Ovary (tissue), 7 donors: ENCODE measurements at regions not wholly inside any gene's neighbourhood (a gene's known extent, or its start where the extent isn't known, plus 50 kb on each side); places are given as distances from the start of the nearest gene placed in this dataset.

Source experiments
- DNase-seq, 5 donors: peaks; one replicate each; pipeline ENCODE4 v3.0.0-alpha.2; 2019 to 2020
- H3K27ac ChIP-seq, 2 donors: fragments of 200-600 bp; one replicate each; pipeline versions ENCODE4 v1.5.1 to v1.8.0; 2019 to 2022
- H3K27me3 ChIP-seq: fragments of 200-600 bp; one replicate; pipeline ENCODE4 v1.8.0; 2022
- H3K36me3 ChIP-seq: fragments of 200-600 bp; sonication (generic); one replicate; pipeline ENCODE4 v1.5.1; 2019
- H3K4me1 ChIP-seq: one replicate; pipeline ENCODE4 v1.8.1; 2013; ENCODE audit warnings: mild to moderate bottlenecking, moderate library complexity; ENCODE audit not compliant: insufficient read depth
- H3K4me3 ChIP-seq: fragments of 200-600 bp; sonication (generic); one replicate; pipeline ENCODE4 v1.5.1; 2017
- H3K9me3 ChIP-seq, 2 donors: fragments of 200-600 bp in 1 of 2; sonication (generic) in 1 of 2; one replicate each; pipeline versions ENCODE4 v1.5.1 to v1.8.1; 2013 to 2019; ENCODE audit warnings: mild to moderate bottlenecking in 1 of 2, moderate library complexity in 1 of 2
- EP300 ChIP-seq: sonication (generic); formaldehyde crosslinking; IDR thresholded peaks from one replicate; pipeline ENCODE4 v1.6.1; 2017; ENCODE audit warnings: antibody characterized with exemption
- POLR2A ChIP-seq: fragments of 450-650 bp; IDR thresholded peaks from one replicate; pipeline ENCODE4 v1.6.1; 2017; ENCODE audit warnings: antibody characterized with exemption, mild to moderate bottlenecking, moderate library complexity
- WGBS, 3 donors: extraction: QIAGEN DNeasy Blood & Tissue Kit in 1 of 3; methylation state at CpG; one replicate each; pipeline versions ENCODE4 v1.1.5 to v1.1.7; 2013 to 2017; 5-methylcytosine and 5-hydroxymethylcytosine counted together
- intact Hi-C, 4 donors: fragments of 100-400 bp; cut with DNase I; formaldehyde crosslinking; loops; one replicate each; pipeline versions ENCODE4 v1.11.0 to v1.15.1; 2022 to 2023
- TF ChIP-seq, protein P1 (sequence below), 3 donors: fragments of 450-650 bp in 2 of 3; fragments of 200-600 bp in 1 of 3; IDR thresholded peaks; one replicate each; pipeline versions ENCODE4 v1.5.1 to v1.8.0; 2016 to 2022; ENCODE audit warnings: antibody characterized with exemption in 3 of 3, mild to moderate bottlenecking in 1 of 3
- donor health status: DM: no; HTN: no; CAD: no; lungs with moderate emphysema.
- donor health status: DM: no; HTN: no; CAD: no.
- donor health status: Bipolar disorder and iron deficiency.
- donor health status: DM: no; HTN: no; CAD: no.
- donor health status: DM: yes; HTN: yes; CAD: no.

DNA sequence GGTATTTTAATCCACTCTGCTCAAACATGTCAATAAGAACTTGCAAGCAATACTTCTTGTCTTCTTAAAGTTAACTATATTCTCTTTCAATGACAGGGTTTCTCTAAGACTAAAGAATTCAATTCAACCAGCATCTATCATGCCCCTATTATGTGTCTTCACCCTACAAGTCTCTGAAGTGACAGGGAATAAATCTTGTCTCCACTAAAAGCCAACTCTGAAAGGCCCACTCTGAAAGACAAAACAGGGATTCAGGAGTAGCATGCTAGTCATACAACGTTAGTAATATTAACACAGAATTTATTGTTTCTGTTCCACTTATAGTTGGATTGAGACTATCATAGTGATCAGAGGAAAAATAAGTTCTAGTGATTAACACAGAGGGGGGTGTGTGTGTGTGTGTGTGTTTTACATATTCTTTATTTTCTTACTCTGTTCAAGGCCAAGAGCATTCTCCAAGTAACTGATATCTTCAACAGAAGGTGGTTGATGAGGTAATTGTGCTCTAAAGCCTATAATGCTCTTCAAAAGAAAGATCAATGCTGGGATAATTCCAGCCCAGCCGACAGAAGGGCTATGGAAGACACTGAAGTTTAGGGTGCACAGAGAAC lies 122.4 kb upstream of the DCLK2 start:
- Histone ChIP-seq H3K27me3 (no peaks in the 10 kb centered on the region), H3K4me3 (no peak overlapping the region), H3K4me1 (no peaks in the 10 kb centered on the region), H3K9me3 (no peaks in the 10 kb centered on the region), H3K36me3 (no peaks in the 10 kb centered on the region), H3K27ac (no peak overlapping the region)
- TF ChIP-seq POLR2A (no peak), EP300 (no peak)
- TF ChIP-seq, protein P1, sequence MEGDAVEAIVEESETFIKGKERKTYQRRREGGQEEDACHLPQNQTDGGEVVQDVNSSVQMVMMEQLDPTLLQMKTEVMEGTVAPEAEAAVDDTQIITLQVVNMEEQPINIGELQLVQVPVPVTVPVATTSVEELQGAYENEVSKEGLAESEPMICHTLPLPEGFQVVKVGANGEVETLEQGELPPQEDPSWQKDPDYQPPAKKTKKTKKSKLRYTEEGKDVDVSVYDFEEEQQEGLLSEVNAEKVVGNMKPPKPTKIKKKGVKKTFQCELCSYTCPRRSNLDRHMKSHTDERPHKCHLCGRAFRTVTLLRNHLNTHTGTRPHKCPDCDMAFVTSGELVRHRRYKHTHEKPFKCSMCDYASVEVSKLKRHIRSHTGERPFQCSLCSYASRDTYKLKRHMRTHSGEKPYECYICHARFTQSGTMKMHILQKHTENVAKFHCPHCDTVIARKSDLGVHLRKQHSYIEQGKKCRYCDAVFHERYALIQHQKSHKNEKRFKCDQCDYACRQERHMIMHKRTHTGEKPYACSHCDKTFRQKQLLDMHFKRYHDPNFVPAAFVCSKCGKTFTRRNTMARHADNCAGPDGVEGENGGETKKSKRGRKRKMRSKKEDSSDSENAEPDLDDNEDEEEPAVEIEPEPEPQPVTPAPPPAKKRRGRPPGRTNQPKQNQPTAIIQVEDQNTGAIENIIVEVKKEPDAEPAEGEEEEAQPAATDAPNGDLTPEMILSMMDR (IDR thresholded peaks at IDR 0.05), result no peak
- WGBS, 3 donors, result 38 to 54% (median 46%) methylated on average over 2 of the region's 2 CpGs
- intact Hi-C loops, result no loop called here
- no peak for DNase-seq

DNA sequence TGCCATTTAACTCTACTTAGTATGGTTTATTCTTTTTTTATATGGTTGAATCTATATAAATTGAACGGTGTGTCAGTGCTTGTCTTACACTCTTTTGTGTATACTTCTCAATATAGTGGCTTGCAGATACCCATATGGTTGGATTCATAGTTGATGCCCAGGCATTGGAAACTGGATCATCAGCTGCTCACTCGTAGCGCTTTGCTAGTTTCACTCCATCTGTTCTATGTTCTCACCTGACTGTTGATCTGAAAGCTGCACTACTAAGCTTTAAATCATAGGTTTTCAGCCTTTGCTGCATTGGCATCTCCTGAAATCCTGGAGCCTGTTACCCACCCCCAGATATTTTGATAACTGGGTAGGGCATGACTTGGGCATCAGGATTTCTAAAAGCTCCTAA lies 121.6 kb upstream of the DCLK2 start:
- TF ChIP-seq, protein P1 (IDR thresholded peaks at IDR 0.05), result no peak
- TF ChIP-seq EP300 (no peak), POLR2A (no peak)
- Histone ChIP-seq H3K27me3 (no peaks in the 10 kb centered on the region), H3K27ac (no peak overlapping the region), H3K36me3 (no peaks in the 10 kb centered on the region), H3K4me3 (no peak overlapping the region), H3K4me1 (no peaks in the 10 kb centered on the region), H3K9me3 (no peaks in the 10 kb centered on the region)
- DNase-seq, result no peak
- intact Hi-C loops, result no loop called here
- 90 to 94% (median 93%) methylated on average over 3 of the region's 3 CpGs for WGBS, 3 donors

DNA sequence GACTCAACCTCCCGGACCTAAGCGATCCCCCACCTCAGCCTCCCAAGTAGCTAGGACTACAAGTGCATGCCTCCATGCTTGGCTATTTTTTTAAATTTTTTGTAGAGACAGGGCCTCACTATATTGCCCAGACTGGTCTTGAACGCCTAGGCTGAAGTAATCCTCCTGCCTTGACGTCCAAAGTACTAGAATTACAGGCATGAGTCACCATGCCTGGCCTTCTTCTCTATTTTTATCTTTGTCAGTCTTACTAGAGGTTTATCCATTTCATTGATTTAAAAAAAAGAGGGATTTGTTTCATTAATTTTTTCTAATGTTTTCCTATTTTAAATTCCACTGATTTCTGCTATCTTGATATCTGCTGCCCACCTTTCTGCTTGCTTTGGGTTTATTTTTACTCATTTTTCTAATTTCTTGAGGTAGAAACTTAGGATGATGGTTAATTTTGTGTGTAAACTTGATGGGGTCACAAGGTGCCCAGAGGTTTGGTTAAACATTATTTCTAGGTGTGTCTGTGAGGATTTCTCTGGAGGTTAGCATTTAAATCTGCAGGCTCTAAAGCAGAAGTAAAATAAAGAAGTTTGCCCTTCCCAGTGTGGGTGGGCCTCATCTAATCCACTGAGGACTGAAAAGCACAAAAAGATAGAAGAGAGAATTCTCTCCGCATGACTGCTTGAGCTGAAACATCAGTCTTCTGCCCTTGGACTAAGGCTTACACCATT lies 116.2 kb upstream of the DCLK2 start:
- H3K36me3 ChIP-seq, result no peaks in the 10 kb centered on the region
- no peak for TF ChIP-seq EP300
- TF ChIP-seq, protein P1 (IDR thresholded peaks at IDR 0.05), result no peak
- no peak for TF ChIP-seq POLR2A
- H3K27ac ChIP-seq, result no peak overlapping the region
- no peaks in the 10 kb centered on the region for H3K27me3 ChIP-seq
- H3K4me3 ChIP-seq, result no peak overlapping the region
- intact Hi-C loops, result no loop called here
- 77 to 86% (median 81%) methylated on average over 5 of the region's 5 CpGs for WGBS, 3 donors
- no peak for DNase-seq
- H3K4me1 ChIP-seq, result no peaks in the 10 kb centered on the region
- no peaks in the 10 kb centered on the region for H3K9me3 ChIP-seq

DNA sequence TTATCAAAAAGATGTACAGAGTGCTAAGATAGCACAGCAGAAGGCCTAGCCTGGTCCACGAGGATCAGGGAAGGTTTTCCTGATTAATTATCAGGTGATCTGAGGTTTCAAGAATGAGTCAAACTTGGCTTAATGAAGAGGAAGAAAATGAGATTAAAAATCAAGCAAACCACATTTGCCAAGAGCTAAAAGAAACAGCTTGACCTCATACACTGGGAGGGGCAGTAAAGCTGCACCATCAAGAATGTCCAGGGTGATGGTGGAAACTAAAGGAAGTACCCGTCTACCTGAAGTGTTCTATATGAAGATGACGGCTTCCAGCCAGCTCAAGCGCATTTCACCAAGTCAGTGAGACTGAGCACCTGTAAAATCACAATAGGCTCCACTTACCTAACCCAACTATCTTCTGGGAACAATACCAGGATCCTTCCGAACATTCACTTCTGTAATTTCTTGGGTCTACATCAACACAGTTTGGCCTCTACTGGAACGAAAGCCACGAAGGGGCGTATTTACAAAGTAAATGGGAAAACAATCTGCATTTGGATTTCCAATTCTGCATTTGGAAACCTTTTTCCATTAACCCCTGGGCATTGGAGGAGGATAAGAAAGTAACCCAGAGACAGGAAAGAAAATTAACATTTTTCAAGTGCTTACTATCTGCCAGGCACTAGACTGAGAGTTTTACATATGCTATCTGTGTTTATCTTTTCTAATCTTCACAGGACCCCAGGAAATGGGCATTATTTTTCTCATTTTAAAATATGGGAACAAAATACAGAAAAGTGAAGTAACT lies 114.0 kb upstream of the DCLK2 start:
- DNase-seq, result no peak
- no peak overlapping the region for H3K4me3 ChIP-seq
- no peaks in the 10 kb centered on the region for H3K4me1 ChIP-seq
- H3K9me3 ChIP-seq, result no peaks in the 10 kb centered on the region
- intact Hi-C loops, result no loop called here
- TF ChIP-seq, protein P1 (IDR thresholded peaks at IDR 0.05), result no peak
- TF ChIP-seq POLR2A (no peak), EP300 (no peak)
- no peak overlapping the region for H3K27ac ChIP-seq
- 66 to 79% (median 76%) methylated on average over 8 of the region's 8 CpGs for WGBS, 3 donors
- H3K36me3 ChIP-seq, result no peaks in the 10 kb centered on the region
- H3K27me3 ChIP-seq, result no peaks in the 10 kb centered on the region
